ENCODE measurements at regions not wholly inside any gene's neighbourhood (a gene's known extent, or its start where the extent isn't known, plus 50 kb on each side); places are given as distances from the start of the nearest gene placed in this dataset.

DNA sequence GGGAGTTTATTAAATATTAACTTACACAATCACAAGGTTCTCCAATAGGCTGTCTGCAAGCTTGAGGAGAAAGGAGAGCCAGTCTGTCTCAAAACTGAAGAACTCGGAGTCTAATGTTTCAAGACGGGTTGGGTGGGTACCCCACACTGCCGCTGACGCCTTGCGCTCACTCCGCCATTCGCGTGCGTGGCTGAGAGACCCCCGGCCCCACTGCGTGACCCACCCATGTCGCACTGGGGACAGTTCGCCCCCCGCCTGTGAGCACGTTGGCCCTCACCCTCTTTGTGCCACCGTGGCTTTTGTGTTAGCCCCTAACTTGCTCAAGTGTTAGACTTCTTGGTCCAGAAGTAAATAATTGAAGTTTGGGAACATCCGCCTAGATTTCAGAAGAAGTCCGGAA lies 270.0 kb upstream of the ITGA1 start:
- TF ChIP-seq GATA3 (IDR thresholded peaks at IDR 0.05; ENCODE audit: low read depth, low read length) = no peak
- no peak for TF ChIP-seq GATA2 (IDR thresholded peaks at IDR 0.05; ENCODE audit: low read depth, low read length)

All from SH-SY5Y (cell line).